HFFc6 (cell line): ENCODE measurements at regions not wholly inside any gene's neighbourhood (a gene's known extent, or its start where the extent isn't known, plus 50 kb on each side); places are given as distances from the start of the nearest gene placed in this dataset.

Source experiments
- DNase-seq: peaks from one replicate; pipeline ENCODE4 v3.0.0-alpha.2; 2018
- H3K27ac Mint-ChIP-seq: 2 replicates; pipeline ENCODE4 v1.8.0; 2020; ENCODE audit warnings: mild to moderate bottlenecking, mixed read lengths
- H3K27me3 Mint-ChIP-seq: 2 replicates; pipeline ENCODE4 v1.8.0; 2021; ENCODE audit warnings: mild to moderate bottlenecking, moderate library complexity, mixed read lengths; ENCODE audit not compliant: insufficient read depth
- H3K36me3 Mint-ChIP-seq: 2 replicates; pipeline ENCODE4 v1.8.0; 2021; ENCODE audit warnings: low read depth, mixed read lengths
- H3K4me1 Mint-ChIP-seq: 2 replicates; pipeline ENCODE4 v1.8.0; 2020; ENCODE audit warnings: low read depth, mixed read lengths
- H3K4me3 Mint-ChIP-seq: 2 replicates; pipeline ENCODE4 v1.8.0; 2020; ENCODE audit warnings: mild to moderate bottlenecking, moderate library complexity, mixed read lengths
- H3K9me3 Mint-ChIP-seq: 2 replicates; pipeline ENCODE4 v1.8.0; 2020; ENCODE audit warnings: mild to moderate bottlenecking, mixed read lengths
- TF ChIP-seq, protein P1 (sequence below): fragments of 200-600 bp; sonication (generic); IDR thresholded peaks from 2 replicates; pipeline ENCODE4 v1.5.0; 2021; ENCODE audit warnings: antibody characterized with exemption, mild to moderate bottlenecking

DNA sequence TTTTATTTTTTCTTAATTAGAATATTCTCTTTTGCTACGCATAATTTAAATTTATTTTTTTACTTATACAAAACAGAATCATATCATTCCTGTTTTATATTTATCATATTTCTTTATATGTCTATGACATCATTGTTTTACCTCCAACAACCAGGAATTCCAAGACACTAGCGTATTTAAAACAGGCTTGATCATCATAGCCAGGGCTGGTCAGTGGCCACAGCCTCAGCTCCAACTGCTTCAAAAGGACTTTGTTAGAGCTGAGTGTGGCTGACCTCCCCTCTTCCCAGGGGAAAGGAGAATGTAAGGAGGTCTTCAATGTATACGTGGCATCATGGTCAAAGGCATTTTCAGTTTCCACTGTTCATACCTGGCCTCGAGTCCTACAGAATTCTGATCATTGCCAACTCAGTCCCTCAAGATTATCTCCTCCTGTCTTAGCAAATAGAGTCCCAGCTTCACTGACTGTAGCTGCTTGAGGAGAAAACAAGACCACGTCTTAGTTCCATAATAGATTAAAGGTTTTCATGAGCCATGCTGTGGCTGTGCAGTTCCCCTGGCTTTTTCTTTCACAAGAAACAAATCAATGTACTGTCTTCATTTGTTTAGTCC, 444.0 kb downstream of the PTPRC start:
- Mint-ChIP-seq H3K36me3 (no peaks in the 10 kb centered on the region), H3K4me3 (no peak overlapping the region), H3K27ac (no peak overlapping the region), H3K9me3 (no peaks in the 10 kb centered on the region), H3K27me3 (no peaks in the 10 kb centered on the region), H3K4me1 (peaks cover 18% of the 10 kb centered on the region)
- no peak for DNase-seq
- TF ChIP-seq, protein P1, sequence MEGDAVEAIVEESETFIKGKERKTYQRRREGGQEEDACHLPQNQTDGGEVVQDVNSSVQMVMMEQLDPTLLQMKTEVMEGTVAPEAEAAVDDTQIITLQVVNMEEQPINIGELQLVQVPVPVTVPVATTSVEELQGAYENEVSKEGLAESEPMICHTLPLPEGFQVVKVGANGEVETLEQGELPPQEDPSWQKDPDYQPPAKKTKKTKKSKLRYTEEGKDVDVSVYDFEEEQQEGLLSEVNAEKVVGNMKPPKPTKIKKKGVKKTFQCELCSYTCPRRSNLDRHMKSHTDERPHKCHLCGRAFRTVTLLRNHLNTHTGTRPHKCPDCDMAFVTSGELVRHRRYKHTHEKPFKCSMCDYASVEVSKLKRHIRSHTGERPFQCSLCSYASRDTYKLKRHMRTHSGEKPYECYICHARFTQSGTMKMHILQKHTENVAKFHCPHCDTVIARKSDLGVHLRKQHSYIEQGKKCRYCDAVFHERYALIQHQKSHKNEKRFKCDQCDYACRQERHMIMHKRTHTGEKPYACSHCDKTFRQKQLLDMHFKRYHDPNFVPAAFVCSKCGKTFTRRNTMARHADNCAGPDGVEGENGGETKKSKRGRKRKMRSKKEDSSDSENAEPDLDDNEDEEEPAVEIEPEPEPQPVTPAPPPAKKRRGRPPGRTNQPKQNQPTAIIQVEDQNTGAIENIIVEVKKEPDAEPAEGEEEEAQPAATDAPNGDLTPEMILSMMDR: no peak

DNA sequence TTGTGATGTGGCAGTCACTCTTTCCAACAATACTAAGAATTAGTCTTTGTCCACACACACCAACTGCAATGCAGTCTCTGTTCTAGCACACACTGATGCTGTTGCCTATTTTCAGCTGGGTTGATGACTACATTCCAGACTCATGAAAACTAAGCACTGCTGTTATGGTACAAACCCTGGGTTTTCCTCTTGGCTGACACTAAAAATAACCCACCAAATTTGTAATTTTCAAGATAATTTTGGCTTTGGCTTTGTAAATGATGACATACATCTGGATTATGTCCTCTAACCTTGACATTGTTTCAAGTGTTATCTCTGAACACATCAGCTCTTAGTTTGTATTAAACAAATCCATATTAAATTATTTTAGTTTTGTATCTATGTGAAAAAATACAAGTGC, 444.8 kb downstream of the PTPRC start:
- DNase-seq: peak; percentile 6
- TF ChIP-seq, protein P1: no peak
- H3K36me3 Mint-ChIP-seq: no peaks in the 10 kb centered on the region
- no peaks in the 10 kb centered on the region for H3K27me3 Mint-ChIP-seq
- no peak overlapping the region for H3K4me3 Mint-ChIP-seq
- no peaks in the 10 kb centered on the region for H3K9me3 Mint-ChIP-seq
- no peak overlapping the region for H3K27ac Mint-ChIP-seq
- peaks cover 18% of the 10 kb centered on the region for H3K4me1 Mint-ChIP-seq

DNA sequence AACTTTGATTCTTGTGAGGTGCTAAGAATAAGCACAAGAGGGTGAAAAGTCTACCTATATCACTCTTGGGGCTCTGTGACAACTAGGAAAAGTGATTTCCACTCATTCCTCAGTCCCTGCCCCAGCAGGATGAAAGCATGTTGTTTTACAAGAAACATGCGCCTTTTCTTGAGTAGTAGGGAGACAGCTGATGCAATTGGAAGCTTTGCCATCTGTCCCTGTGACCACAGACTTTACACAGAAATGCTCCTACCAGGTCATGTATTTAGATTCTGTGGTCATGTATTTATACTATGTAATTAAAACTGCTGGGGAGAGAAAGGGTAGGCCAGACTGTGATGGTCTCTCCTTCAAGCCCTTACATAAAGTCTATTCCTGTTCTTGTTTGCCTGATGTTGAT, 445.5 kb downstream of the PTPRC start:
- H3K36me3 Mint-ChIP-seq: no peaks in the 10 kb centered on the region
- DNase-seq: no peak
- H3K9me3 Mint-ChIP-seq: no peaks in the 10 kb centered on the region
- no peak overlapping the region for H3K27ac Mint-ChIP-seq
- H3K27me3 Mint-ChIP-seq: no peaks in the 10 kb centered on the region
- no peak overlapping the region for H3K4me3 Mint-ChIP-seq
- TF ChIP-seq, protein P1: no peak
- peaks cover 18% of the 10 kb centered on the region for H3K4me1 Mint-ChIP-seq

DNA sequence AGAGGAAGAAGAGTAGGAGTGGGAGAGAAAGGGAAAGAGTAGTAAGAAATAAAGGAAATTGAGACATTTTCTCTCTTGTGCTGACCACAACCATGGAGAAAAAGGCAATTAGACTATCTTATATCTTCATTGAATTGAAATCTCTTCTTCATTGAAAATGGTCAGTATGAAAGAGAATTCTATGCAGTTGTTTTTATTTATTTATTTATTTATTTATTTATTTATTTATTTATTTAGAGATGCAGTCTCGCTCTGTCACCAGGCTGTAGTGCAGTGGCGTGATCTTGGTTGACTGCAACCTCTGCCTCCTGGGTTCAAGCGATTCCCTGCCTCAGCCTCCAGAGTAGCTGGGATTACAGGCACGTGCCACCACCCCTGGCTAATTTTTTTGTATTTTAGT, 447.1 kb downstream of the PTPRC start:
- Mint-ChIP-seq H3K36me3 (no peaks in the 10 kb centered on the region), H3K27me3 (no peaks in the 10 kb centered on the region), H3K9me3 (no peaks in the 10 kb centered on the region), H3K27ac (no peak overlapping the region), H3K4me3 (no peak overlapping the region), H3K4me1 (peaks cover 18% of the 10 kb centered on the region)
- TF ChIP-seq, protein P1: no peak
- DNase-seq: no peak

DNA sequence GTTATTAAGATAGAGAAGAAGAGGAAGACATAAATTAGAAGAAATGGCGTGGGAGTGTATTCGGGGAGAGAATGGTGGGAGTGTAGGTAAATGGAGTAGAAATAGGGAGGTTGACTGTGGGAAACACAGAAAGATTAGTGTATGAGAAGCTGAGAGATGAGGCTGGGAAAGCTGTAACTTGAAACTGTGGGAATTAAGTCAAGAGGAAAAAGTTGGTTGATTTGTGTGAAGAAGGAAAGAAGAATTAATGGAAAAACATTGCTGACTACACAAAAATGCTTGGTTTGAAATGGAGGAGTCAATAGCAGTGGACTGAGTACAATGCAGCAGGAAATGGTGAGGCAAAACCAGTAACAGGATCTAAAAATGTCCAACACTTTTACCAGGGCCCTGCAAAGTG, 448.3 kb downstream of the PTPRC start:
- TF ChIP-seq, protein P1: no peak
- H3K4me1 Mint-ChIP-seq: peaks cover 18% of the 10 kb centered on the region
- no peaks in the 10 kb centered on the region for H3K36me3 Mint-ChIP-seq
- no peak for DNase-seq
- no peak overlapping the region for H3K4me3 Mint-ChIP-seq
- no peaks in the 10 kb centered on the region for H3K27me3 Mint-ChIP-seq
- H3K27ac Mint-ChIP-seq: no peak overlapping the region
- H3K9me3 Mint-ChIP-seq: no peaks in the 10 kb centered on the region
